ENCODE measurements at regions not wholly inside any gene's neighbourhood (a gene's known extent, or its start where the extent isn't known, plus 50 kb on each side); places are given as distances from the start of the nearest gene placed in this dataset.
"Not testable (repeated sequence)": the region's sequence is repeated elsewhere in the genome, so short reads cannot be mapped to it uniquely, and the experiment has no call there.

- no peak for DNase-seq
These were observed 151.8 kb upstream of the RASA1 start for GRCh38 chr5:87115839-87116364.

GRCh38 chr5:87116825-87117512 is 150.7 kb upstream of the RASA1 start:
- DNase-seq = no peak

- DNase-seq = no peak
These were observed 148.1 kb upstream of the RASA1 start for GRCh38 chr5:87119588-87119987.

- DNase-seq = no peak
These were observed 147.0 kb upstream of the RASA1 start for GRCh38 chr5:87120518-87121303.

GRCh38 chr5:87121304-87122150 is 146.2 kb upstream of the RASA1 start:
- no peak for DNase-seq

DNA sequence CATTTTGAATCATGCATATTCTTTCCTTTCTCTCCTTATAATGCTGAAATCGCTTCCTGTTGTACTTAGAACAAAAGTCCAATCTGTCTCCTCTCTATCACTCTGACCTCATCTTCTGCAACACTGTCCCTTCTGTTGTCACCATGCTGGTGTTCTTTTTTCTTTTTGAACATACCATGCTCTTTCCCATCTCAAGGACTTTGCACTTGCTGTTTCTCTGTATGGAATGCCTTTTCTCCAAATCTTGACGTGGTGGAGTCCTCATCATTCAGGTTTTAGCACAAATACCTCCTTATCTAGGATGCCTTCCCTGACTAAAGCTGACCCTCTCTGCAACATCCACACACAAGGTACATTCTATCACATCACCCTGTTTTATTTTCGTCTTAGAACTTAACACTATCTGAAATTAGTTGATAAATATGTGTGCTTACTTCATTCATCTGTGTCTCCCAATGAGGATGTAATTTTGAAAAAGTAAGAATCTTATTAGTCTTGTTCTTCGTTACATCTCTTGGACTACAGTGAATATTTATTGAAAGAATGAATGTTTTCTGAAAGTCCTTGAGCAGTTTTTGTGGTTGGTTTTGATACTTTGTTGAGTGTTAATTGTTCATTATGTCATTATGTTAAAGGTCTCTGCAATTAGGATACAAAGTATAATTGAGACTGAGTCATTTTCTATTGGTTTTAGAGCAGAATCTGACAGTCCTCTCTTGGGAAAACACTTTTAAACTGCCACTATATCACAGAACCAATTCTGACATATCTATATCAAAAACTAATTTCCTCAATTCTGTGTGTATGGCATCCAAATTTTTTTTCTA is 145.3 kb upstream of the RASA1 start:
- DNase-seq = no peak

- DNase-seq = no peak
These were observed 141.9 kb upstream of the RASA1 start for GRCh38 chr5:87125766-87126165.

GRCh38 chr5:87126869-87127268 is 140.8 kb upstream of the RASA1 start:
- DNase-seq = no peak

DNA sequence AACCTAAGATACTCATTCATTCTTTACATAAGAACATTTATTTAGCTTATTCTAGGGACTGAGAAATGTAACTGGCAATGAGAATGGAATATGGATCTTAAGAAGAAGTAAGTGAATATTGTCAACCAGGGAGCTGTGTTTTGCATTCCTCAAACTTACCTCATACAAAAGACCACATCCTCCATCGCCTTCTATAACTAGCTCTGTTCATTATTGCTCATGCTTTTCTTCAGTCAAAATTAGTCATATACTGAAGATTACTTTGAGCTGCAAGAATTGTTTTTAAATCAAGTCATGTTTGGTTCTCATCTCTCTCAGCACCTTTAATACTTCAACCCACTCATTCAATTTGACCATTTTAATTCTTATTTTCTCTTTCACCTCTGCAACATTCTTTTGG is 140.3 kb upstream of the RASA1 start:
- DNase-seq = no peak

DNA sequence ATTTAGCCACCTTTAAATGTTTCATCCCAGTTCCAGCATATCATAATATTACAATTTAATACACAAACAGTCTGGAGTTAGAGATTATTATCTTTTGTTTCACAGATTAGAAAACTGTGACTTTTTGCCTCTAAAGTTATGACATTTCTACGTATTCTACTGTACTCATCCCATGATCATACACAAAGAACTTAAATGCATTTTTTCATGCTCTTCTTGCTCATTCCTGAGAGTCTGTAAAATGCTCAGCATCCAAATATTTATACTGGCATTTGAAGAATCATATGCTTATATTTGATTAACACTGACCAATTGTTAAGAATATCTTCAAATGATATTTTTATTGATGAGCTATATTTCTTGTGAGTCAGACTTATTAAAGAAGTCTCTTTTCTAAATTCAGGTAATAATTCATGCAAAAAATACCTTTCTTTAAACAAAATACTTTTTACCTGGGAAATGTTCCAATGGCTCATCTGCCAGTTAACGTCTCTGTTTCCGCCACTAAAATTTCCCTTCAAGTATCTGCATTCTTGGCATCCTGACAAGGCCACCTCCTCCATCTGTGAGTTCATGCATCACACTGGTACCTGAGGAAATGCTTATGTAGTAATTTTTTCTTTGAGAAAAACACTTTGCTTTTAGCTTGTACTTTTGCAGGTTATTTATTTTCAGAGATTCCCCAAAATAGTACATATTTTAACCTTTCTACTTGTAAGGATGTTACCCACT is 139.6 kb upstream of the RASA1 start:
- DNase-seq = no peak

DNA sequence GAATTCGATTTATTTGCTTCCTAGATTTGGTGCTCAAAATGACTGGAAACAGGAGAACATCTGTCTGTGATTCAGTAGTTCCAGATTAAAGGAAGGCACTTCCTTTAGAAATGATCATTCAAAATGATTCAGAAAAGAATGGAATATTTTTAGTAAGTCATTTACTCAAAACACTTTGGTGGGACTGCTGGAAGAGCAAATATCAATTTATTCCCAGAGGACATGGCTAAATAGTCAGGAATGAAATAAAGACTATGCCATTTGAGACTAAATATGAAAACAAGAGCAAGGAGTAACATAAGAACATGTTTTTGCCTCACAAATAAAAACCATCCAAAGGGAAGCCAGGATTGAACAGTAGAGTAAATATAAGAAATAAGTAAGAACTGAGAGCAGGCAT is 138.6 kb upstream of the RASA1 start:
- no peak for DNase-seq

DNA sequence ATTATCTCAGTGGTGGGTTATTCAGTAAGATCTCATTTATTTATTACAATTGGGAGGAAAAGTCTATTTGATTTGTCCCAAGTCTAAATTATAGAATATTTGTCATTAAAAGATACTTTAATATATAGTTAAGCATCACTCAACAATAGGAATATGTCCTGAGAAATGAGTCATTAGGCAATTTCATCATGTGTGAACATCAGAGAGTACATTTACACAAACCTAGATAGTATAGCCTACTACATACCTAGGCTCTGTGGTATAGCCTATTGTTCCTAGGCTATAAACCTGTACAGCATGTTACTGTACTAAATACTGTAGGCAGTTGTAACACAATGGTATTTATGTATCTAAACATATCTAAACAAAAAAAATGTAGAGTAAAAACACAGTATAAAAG is 135.0 kb upstream of the RASA1 start:
- no peak for DNase-seq

DNA sequence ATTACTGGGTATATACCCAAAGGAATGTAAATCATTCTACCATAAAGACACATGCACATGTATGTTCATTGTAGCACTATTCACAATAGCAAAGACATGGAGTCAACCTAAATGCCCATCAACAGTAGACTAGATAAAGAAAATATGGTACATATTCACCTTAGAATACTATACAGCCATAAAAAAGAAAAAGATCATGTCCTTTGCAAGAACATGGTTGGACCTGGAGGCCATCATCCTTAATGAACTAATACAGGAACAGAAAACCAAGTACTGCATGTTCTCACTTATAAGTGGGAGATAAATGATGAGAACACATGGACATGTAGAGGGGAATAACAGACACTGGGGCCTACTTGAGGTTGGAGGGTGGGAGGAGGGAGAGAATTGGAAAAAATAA is 133.2 kb upstream of the RASA1 start:
- DNase-seq = not testable (repeated sequence)

DNA sequence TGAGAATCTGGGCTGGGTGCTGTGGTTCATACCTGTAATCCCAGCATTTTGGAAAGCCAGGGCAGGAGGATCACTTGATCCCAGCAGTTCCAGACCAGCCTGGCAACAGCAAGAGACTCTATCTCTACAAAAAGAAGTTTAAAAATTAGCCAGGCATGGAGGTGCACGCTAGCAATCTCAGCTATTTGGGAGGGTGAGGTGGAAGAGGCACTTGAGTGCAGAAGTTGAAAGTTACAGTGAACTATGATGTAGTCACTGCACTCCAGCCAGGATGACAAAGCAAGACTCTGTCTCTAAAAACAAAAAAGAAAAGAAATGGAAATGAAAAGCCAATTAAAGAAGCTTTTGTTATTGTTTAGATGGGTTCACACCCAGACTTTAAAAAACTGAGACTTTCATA is 131.6 kb upstream of the RASA1 start:
- DNase-seq = no peak

DNA sequence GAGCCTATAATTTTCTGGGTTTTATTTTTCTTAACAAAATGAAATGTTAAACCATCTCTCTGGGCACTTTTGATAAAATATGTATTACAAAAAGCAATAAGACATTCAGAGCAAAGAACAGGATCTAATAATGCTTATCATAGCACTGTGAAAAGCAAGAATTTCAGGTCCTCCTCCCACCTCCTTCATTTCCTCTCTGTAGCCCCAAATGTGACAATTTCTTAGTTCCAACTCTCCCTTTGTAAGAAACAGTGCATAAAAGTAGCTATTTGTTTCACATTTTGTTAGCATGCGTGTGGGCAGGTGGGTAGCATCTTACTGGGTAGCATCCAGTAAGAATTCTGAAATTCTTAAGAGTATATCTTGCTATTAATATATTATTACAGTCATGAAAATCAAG is 130.9 kb upstream of the RASA1 start:
- DNase-seq = no peak

- no peak for DNase-seq
These were observed 130.4 kb upstream of the RASA1 start for GRCh38 chr5:87137283-87137682.

DNA sequence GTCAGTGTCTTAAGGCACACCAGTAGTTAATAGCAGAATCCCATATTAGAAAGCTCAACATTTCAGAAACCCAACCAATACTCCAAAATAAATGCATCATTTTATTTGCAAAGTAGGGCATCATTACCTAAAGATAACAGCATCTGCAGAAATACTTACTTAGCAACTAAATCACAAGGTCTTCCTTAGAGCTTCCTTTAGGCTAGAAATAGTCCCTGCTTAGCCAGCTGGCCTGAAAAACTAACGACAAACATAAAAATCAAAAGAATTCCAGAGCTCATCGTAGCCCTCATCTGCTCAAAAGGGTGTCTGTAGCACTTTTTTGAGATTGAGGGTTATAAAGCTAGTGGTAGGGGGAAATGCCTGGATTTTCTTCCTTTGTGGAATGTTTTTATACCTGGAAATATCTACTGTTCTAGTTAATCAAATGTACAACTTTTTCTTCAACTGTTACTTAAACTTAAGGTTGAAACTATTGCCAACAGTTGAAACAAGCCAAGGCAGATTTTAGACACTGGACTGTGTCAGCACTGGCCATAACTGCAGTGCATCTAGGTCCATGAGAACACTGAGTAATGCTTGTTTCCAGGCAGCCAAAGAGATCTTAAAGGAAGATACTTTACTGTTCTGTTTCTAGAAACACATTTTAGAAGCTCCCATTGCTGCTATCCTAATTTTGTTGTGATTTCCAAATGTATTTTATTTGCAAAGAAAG is 129.4 kb upstream of the RASA1 start:
- DNase-seq = no peak

- DNase-seq = no peak
These were observed 127.9 kb upstream of the RASA1 start for GRCh38 chr5:87139795-87140194.

DNA sequence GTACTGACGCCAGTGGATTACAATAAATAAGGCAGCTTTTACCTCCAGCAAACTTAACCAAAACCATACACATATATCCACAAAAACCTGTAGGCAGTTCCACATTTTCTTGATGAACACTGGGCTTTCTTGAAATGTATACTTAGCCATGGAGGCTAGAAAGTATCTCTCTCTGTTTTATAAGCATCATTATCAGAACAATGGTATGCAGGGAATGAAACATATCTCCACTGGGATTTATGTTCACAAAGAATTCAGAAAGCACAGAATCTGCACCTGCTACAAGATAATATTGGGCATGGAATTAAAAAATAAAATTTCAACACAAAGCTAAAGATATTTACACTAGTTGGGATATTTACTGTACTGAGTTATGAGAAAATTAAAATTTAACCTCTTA is 126.1 kb upstream of the RASA1 start:
- DNase-seq = no peak

DNA sequence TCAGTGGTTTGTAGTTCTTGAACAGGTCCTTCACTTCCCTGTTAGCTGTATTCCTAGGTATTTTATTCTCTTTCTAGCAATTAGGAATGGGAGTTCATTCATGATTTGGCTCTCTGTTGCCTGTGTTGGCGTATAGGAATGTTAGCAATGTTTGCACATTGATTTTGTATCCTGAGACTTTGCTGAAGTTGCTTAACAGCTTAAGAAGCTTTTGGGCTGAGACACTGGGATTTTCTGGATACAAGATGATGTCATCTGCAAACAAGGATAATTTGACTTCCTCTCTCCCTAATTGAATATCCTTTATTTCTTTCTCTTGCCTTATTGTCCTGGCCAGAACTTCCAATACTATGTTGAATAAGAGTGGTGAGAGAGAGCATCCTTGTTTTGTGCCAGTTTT is 121.8 kb upstream of the RASA1 start:
- DNase-seq = not testable (repeated sequence)

GRCh38 chr5:87147441-87147840 is 120.2 kb upstream of the RASA1 start:
- no peak for DNase-seq
